ENCODE measurements at regions not wholly inside any gene's neighbourhood (a gene's known extent, or its start where the extent isn't known, plus 50 kb on each side); places are given as distances from the start of the nearest gene placed in this dataset.
"Not testable (repeated sequence)": the region's sequence is repeated elsewhere in the genome, so short reads cannot be mapped to it uniquely, and the experiment has no call there.

GRCh38 chr3:150357923-150358607 is 50.0 kb upstream of the TSC22D2 start:
- DNase-seq, result no peak

- no peak for DNase-seq
Observed at GRCh38 chr3:150357140-150357539, 51.0 kb upstream of the TSC22D2 start.

GRCh38 chr3:150355574-150355973 is 52.5 kb upstream of the TSC22D2 start:
- DNase-seq, result no peak

GRCh38 chr3:150352931-150353330 is 55.2 kb upstream of the TSC22D2 start:
- DNase-seq, result no peak

- DNase-seq, result no peak
Observed at GRCh38 chr3:150351398-150351797, 56.7 kb upstream of the TSC22D2 start.

- no peak for DNase-seq
Observed at GRCh38 chr3:150349314-150350097, 58.6 kb upstream of the TSC22D2 start.

GRCh38 chr3:150348500-150348899 is 59.6 kb upstream of the TSC22D2 start:
- no peak for DNase-seq

- no peak for DNase-seq
Observed at GRCh38 chr3:150346981-150347863, 60.9 kb upstream of the TSC22D2 start.

GRCh38 chr3:150346266-150346665 is 61.8 kb upstream of the TSC22D2 start:
- DNase-seq, result no peak

GRCh38 chr3:150345021-150345538 is 63.0 kb upstream of the TSC22D2 start:
- DNase-seq, result no peak

GRCh38 chr3:150344079-150344759 is 63.9 kb upstream of the TSC22D2 start:
- no peak for DNase-seq

- no peak for DNase-seq
Observed at GRCh38 chr3:150342896-150343467, 65.1 kb upstream of the TSC22D2 start.

- no peak for DNase-seq
Observed at GRCh38 chr3:150341891-150342290, 66.2 kb upstream of the TSC22D2 start.

- not testable (repeated sequence) for DNase-seq
Observed at GRCh38 chr3:150336363-150336762, 71.7 kb upstream of the TSC22D2 start.

- DNase-seq, result no peak
Observed at GRCh38 chr3:150335631-150336030, 72.5 kb upstream of the TSC22D2 start.

GRCh38 chr3:150334974-150335373 is 73.1 kb upstream of the TSC22D2 start:
- no peak for DNase-seq

- no peak for DNase-seq
Observed at GRCh38 chr3:150333477-150333876, 74.6 kb upstream of the TSC22D2 start.

- no peak for DNase-seq
Observed at GRCh38 chr3:150331978-150332568, 76.0 kb upstream of the TSC22D2 start.

GRCh38 chr3:150330872-150331271 is 77.2 kb upstream of the TSC22D2 start:
- no peak for DNase-seq

- no peak for DNase-seq
Observed at GRCh38 chr3:150330174-150330573, 77.9 kb upstream of the TSC22D2 start.

GRCh38 chr3:150329408-150329807 is 78.7 kb upstream of the TSC22D2 start:
- DNase-seq, result no peak

- DNase-seq, result no peak
Observed at GRCh38 chr3:150328654-150329040, 79.5 kb upstream of the TSC22D2 start.

Measured in T-helper 9 cell (primary cell).